Gastrocnemius medialis (tissue), 4 donors: ENCODE measurements at regions not wholly inside any gene's neighbourhood (a gene's known extent, or its start where the extent isn't known, plus 50 kb on each side); places are given as distances from the start of the nearest gene placed in this dataset.

Source experiments
- CTCF ChIP-seq, 5 experiments: fragments of 450-650 bp in 3 of 5; fragments of 200-600 bp in 2 of 5; sonication (generic) in 2 of 5; IDR thresholded peaks in 4 of 5; conservative IDR thresholded peaks in 1 of 5; 1 replicate in 4 of 5; 2 replicates in 1 of 5; pipeline ENCODE4 v1.5.1; 2016 to 2019; ENCODE audit warnings: antibody characterized with exemption in 5 of 5, mild to moderate bottlenecking in 3 of 5, moderate library complexity in 3 of 5
- POLR2A ChIP-seq, 2 donors: fragments of 450-650 bp; IDR thresholded peaks; one replicate each; pipeline ENCODE4 v1.6.1; 2017; ENCODE audit warnings: antibody characterized with exemption in 2 of 2, mild to moderate bottlenecking in 2 of 2, moderate library complexity in 2 of 2

- TF ChIP-seq CTCF (IDR thresholded peaks at IDR 0.05 in 4 of 5, conservative IDR thresholded peaks at IDR 0.05 in 1 of 5) (no peak), POLR2A (IDR thresholded peaks at IDR 0.05) (no peak)
Measured at GRCh38 chrX:122133478-122133877, 1050.6 kb upstream of the GRIA3 start.
